SK-N-MC (cell line): ENCODE measurements at regions not wholly inside any gene's neighbourhood (a gene's known extent, or its start where the extent isn't known, plus 50 kb on each side); places are given as distances from the start of the nearest gene placed in this dataset.

Experiments
- EZH2 ChIP-seq: fragments of 200-600 bp; sonication (generic); IDR thresholded peaks from one replicate; pipeline ENCODE4 v1.6.1; 2017; ENCODE audit warnings: antibody characterized with exemption
- FOXP2 ChIP-seq: optimal IDR thresholded peaks from 2 replicates; pipeline ENCODE3; 2011; ENCODE audit warnings: mild to moderate bottlenecking, moderate library complexity; ENCODE audit not compliant: insufficient read depth; ENCODE audit errors: extremely low read length, control extremely low read depth
- POLR2AphosphoS5 ChIP-seq: IDR thresholded peaks from 2 replicates; pipeline ENCODE4 v1.6.1; 2012; ENCODE audit warnings: mild to moderate bottlenecking, low read depth, low read length, borderline replicate concordance

- TF ChIP-seq POLR2AphosphoS5 (no peak), EZH2 (no peak), FOXP2 (no peak)
Observed at GRCh38 chr21:18161841-18162240, 82.8 kb upstream of the CHODL start.
